ENCODE measurements at regions not wholly inside any gene's neighbourhood (a gene's known extent, or its start where the extent isn't known, plus 50 kb on each side); places are given as distances from the start of the nearest gene placed in this dataset.
"Not testable (repeated sequence)": the region's sequence is repeated elsewhere in the genome, so short reads cannot be mapped to it uniquely, and the experiment has no call there.

GRCh38 chr13:70222926-70223325, 114.7 kb upstream of the KLHL1 start:
- DNase-seq: no peak

GRCh38 chr13:70218618-70219017, 110.4 kb upstream of the KLHL1 start:
- DNase-seq: no peak

DNA sequence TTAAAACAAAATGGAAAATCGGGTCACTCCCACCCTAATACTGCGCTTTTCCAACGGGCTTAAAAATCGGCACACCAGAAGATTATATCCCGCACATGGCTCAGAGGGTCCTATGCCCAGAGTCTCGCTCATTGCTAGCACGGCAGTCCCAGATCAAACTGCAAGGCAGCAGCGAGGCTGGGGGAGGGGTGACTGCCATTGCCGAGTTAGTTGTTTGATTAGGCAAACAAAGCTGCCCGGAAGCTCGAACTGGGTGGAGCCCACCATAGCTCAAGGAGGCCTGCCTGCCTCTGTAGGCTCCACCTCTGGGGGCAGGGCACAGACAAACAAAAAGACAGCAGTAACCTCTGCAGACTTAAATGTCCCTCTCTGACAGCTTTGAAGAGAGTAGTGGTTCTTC, 100.7 kb upstream of the KLHL1 start:
- DNase-seq: not testable (repeated sequence)

- DNase-seq: no peak
Observed at GRCh38 chr13:70206671-70207070, 98.4 kb upstream of the KLHL1 start.

DNA sequence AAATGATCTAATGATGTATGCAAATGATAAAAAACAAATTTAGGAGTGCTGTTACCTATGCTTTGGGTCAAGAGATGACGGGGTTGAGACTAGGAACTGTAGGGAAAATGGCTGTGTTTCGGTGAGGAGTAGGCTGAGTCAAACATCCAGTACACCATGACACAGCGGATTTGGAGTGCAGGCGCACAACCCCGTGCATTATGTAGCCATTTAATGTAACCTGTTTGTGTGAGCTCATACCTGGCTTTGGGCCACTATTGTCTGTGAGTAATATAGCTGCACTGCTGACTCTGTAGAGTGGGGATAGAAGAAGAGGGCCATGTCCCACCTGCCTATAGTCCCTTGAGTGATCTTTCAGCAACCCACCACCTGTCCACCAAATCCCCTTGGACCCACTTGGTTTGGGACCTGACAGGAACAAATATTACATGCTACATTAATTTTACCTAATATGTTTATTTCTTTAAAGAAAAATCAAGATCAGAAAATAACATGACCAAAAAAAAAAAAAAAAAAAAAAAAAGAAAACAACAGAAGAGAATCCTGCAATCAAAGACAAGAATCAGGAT, 95.5 kb upstream of the KLHL1 start:
- peak; percentile 8 to 14 for DNase-seq

- DNase-seq: peak; percentile 6 to 29
Observed at GRCh38 chr13:70191034-70191433, 82.8 kb upstream of the KLHL1 start.

DNA sequence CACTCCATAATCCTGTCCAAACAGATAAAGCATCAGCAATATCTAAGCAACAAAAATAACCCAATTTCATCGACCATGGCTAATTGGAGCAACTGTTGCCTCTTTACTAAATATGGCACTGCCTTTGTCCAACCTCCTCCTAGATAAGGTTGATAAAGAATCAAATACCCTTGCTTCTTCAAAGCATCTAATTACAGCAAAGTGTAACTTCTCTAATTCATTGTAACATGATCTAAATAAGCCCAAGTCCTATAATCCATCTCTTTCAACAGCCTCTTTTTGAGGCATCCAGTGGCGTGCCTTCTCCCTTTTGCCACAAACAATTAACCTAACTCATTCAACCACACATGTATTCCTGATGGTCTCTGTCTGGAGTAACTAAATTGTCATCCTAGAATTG, 81.7 kb upstream of the KLHL1 start:
- peak; percentile 90 to 95 for DNase-seq

GRCh38 chr13:70188567-70188966, 80.3 kb upstream of the KLHL1 start:
- no peak for DNase-seq

GRCh38 chr13:70183041-70183440, 74.8 kb upstream of the KLHL1 start:
- no peak for DNase-seq

Measured in NCI-H1930 (cell line).